GM12875 (cell line): ENCODE measurements at regions not wholly inside any gene's neighbourhood (a gene's known extent, or its start where the extent isn't known, plus 50 kb on each side); places are given as distances from the start of the nearest gene placed in this dataset.
"Not testable (repeated sequence)": the region's sequence is repeated elsewhere in the genome, so short reads cannot be mapped to it uniquely, and the experiment has no call there.

ENCODE experiments used
- H3K4me3 ChIP-seq: one replicate; pipeline ENCODE4 v1.5.1; 2011; ENCODE audit warnings: low read depth, low read length, control low read depth
- TF ChIP-seq, protein P1 (sequence below): IDR thresholded peaks from 2 replicates; pipeline ENCODE4 v1.5.1; 2011; ENCODE audit warnings: low read depth, mild to moderate bottlenecking, control low read depth, inconsistent platforms, low read length, moderate library complexity, borderline replicate concordance; ENCODE audit not compliant: insufficient read depth

DNA sequence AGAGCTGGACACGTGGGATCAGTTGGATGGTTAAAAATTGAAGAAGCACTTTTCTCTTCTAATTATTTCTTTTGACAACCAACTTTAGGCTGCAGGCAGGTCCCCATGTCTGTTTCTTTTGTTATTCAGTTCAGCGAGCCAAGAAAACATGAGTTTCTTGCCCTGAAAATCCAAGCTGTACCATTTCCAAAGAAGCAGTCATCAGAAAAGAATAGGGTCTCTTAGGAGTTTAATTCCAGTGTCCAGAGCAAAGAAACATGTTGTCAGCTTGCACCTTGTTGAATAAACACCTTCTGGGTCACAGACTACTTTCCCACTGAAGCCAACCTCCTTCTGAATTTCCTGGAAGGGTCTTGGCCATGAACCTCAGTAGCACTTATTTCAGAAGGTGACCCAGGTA lies 170.5 kb upstream of the COPS8 start:
- TF ChIP-seq, protein P1, sequence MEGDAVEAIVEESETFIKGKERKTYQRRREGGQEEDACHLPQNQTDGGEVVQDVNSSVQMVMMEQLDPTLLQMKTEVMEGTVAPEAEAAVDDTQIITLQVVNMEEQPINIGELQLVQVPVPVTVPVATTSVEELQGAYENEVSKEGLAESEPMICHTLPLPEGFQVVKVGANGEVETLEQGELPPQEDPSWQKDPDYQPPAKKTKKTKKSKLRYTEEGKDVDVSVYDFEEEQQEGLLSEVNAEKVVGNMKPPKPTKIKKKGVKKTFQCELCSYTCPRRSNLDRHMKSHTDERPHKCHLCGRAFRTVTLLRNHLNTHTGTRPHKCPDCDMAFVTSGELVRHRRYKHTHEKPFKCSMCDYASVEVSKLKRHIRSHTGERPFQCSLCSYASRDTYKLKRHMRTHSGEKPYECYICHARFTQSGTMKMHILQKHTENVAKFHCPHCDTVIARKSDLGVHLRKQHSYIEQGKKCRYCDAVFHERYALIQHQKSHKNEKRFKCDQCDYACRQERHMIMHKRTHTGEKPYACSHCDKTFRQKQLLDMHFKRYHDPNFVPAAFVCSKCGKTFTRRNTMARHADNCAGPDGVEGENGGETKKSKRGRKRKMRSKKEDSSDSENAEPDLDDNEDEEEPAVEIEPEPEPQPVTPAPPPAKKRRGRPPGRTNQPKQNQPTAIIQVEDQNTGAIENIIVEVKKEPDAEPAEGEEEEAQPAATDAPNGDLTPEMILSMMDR: no peak
- no peak overlapping the region for H3K4me3 ChIP-seq

- TF ChIP-seq, protein P1: no peak
- no peak overlapping the region for H3K4me3 ChIP-seq
These were observed 170.0 kb upstream of the COPS8 start for GRCh38 chr2:236915726-236916125.

GRCh38 chr2:236916181-236916580 lies 169.5 kb upstream of the COPS8 start:
- TF ChIP-seq, protein P1: no peak
- no peak overlapping the region for H3K4me3 ChIP-seq

DNA sequence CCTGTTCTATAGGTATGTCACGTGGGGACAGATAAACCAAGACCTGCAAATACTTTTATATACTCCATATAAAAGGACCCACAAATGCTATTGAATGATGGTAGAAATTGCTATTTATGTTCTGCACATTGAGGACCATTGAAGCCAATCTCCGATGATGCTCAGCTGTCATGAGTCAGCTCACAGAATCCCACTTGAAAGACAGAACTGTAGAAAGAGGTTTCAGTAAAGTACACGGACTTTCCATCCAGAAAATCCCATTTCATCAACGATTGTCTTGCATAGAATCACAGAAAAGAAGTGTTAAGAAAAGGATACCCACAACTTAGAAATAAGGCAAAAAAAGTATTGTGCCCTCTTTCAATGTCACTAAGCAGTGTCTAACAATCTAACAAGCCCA lies 169.0 kb upstream of the COPS8 start:
- H3K4me3 ChIP-seq: no peak overlapping the region
- TF ChIP-seq, protein P1: no peak

- no peak overlapping the region for H3K4me3 ChIP-seq
- TF ChIP-seq, protein P1: no peak
These were observed 168.5 kb upstream of the COPS8 start for GRCh38 chr2:236917164-236917563.

DNA sequence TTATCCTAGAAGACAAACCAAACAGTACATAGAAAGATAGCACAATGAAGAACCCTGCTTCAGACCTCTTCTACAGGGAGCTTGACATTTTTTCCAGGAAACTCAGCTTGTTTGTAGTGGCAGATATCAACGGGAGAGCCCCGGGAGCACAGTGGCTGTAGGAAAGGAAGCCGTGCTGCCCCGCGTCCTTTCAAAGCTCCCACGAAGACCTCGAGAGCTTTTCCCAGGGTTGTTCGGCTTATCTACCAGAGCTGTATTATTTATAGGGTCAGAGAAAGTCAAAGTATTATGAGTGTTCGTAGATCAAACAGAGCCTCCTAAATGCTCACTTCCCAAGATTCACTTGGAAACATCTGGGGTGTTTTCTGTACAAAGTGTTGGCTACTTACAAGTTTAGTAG lies 167.1 kb upstream of the COPS8 start:
- no peak overlapping the region for H3K4me3 ChIP-seq
- TF ChIP-seq, protein P1: no peak

DNA sequence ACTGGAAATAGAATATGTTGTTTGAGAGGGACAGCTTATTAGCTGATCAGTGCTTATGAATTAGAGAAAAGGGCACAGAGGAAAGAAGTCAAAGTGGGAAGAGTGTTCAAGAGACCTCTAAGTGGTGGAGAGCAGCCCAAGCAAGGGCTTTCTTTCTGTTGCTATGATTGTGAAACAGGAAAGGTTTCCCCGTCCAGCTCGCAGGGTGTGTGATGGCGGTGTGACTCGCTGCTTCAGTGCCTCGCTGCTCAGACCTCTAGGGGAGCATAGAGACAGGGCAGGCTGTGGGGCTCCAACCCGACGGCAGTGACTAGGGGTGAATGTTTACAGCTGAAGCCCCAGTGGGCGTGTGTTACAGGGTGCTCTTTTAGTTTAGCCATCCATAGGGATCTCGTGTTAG lies 166.5 kb upstream of the COPS8 start:
- TF ChIP-seq, protein P1: no peak
- no peak overlapping the region for H3K4me3 ChIP-seq

- H3K4me3 ChIP-seq: not testable (repeated sequence)
These were observed 165.8 kb upstream of the COPS8 start for GRCh38 chr2:236919801-236920379.
